Pancreas (tissue), 10 donors: ENCODE measurements at regions not wholly inside any gene's neighbourhood (a gene's known extent, or its start where the extent isn't known, plus 50 kb on each side); places are given as distances from the start of the nearest gene placed in this dataset.

Source experiments
- ATAC-seq, 4 donors: fragments of 200-7000 bp; cut with Tn5 transposase; one replicate each; pipeline versions ENCODE4 v1.8.0 to v1.9.1; 2020; ENCODE audit warnings: mild to moderate bottlenecking in 4 of 4, moderate library complexity in 4 of 4
- DNase-seq, 6 donors: peaks; one replicate each; pipeline ENCODE4 v3.0.0-alpha.2; 2020
- FAIRE-seq: peaks from 2 replicates; lab custom pipeline; 2012; peaks lifted over from hg19 to GRCh38; lab: Jason Lieb, UNC
- H3K27ac ChIP-seq, 4 donors: fragments of 200-600 bp; sonication (generic); 1 replicate in 3 of 4; 2 replicates in 1 of 4; pipeline versions ENCODE4 v1.5.0 to v1.8.0; 2020
- H3K27me3 ChIP-seq, 4 donors: fragments of 200-600 bp; one replicate each; pipeline ENCODE4 v1.8.0; 2021
- H3K36me3 ChIP-seq, 3 donors: fragments of 200-600 bp; sonication (generic) in 1 of 3; one replicate each; pipeline versions ENCODE4 v1.5.0 to v1.8.0; 2020 to 2021
- H3K4me1 ChIP-seq, 3 donors: fragments of 200-600 bp; one replicate each; pipeline ENCODE4 v1.8.0; 2021
- H3K4me3 ChIP-seq, 4 donors: fragments of 200-600 bp; sonication (generic) in 2 of 4; one replicate each; pipeline versions ENCODE4 v1.5.0 to v1.8.0; 2020 to 2021
- H3K9me3 ChIP-seq, 4 donors: fragments of 200-600 bp; one replicate each; pipeline ENCODE4 v1.8.0; 2021
- CTCF ChIP-seq, 4 donors: fragments of 200-600 bp; sonication (generic) in 3 of 4; IDR thresholded peaks; one replicate each; pipeline versions ENCODE4 v1.5.0 to v1.8.0; 2021; ENCODE audit warnings: antibody characterized with exemption in 4 of 4
- WGBS, 2 donors: extraction: QIAGEN DNeasy Blood & Tissue Kit; methylation state at CpG; one replicate each; pipeline ENCODE4 v1.1.7; 2013; 5-methylcytosine and 5-hydroxymethylcytosine counted together
- intact Hi-C, 3 donors: fragments of 100-400 bp; cut with DNase I; formaldehyde crosslinking; loops; one replicate each; pipeline versions ENCODE4 v1.11.1 to v1.14.2; 2022
- donor health status: healthy with polysubstance abuse.
- donor health status: DM: no; HTN: no; CAD: no; lungs with moderate emphysema.
- donor health status: DM: no; HTN: no; CAD: no.
- donor health status: control.
- donor health status: control.
- donor health status: Bipolar disorder and iron deficiency.
- donor health status: DM: yes; HTN: yes; CAD: no.
- donor health status: DM: no; HTN: no; CAD: no.
- donor health status: DM: no; HTN: no; CAD: no.
- donor health status: DM: yes; HTN: yes; CAD: no.

- WGBS, 2 donors = 71 to 73% methylated on average over 5 of the region's 5 CpGs
Observed at GRCh38 chr3:95246413-95246812, 1183.6 kb downstream of the NSUN3 start.

GRCh38 chr3:95254061-95254460, 1191.2 kb downstream of the NSUN3 start:
- no peaks in the 10 kb centered on the region for H3K36me3 ChIP-seq
- intact Hi-C loops = no loop called here
- H3K9me3 ChIP-seq = no peaks in the 10 kb centered on the region
- DNase-seq = no peak
- no peak overlapping the region for H3K4me3 ChIP-seq
- TF ChIP-seq CTCF (IDR thresholded peaks at IDR 0.05) = no peak
- H3K27ac ChIP-seq = no peak overlapping the region
- no peaks in the 10 kb centered on the region for H3K27me3 ChIP-seq
- ATAC-seq = no peak
- peak; percentile 20 for FAIRE-seq
- H3K4me1 ChIP-seq = no peaks in the 10 kb centered on the region

More at GRCh38 chr3:95246413-95246812, 1183.6 kb downstream of the NSUN3 start:
- ATAC-seq (no peak), FAIRE-seq (no peak), DNase-seq (no peak)
- H3K4me1 ChIP-seq = no peaks in the 10 kb centered on the region
- intact Hi-C loops = no loop called here
- no peaks in the 10 kb centered on the region for H3K9me3 ChIP-seq
- no peaks in the 10 kb centered on the region for H3K36me3 ChIP-seq
- no peaks in the 10 kb centered on the region for H3K27me3 ChIP-seq
- TF ChIP-seq CTCF (IDR thresholded peaks at IDR 0.05) = no peak
- no peak overlapping the region for H3K4me3 ChIP-seq
- no peak overlapping the region for H3K27ac ChIP-seq

- no peak for FAIRE-seq
- no peaks in the 10 kb centered on the region for H3K36me3 ChIP-seq
- no peaks in the 10 kb centered on the region for H3K9me3 ChIP-seq
- WGBS, 2 donors = 84 to 88% methylated on average over 6 of the region's 6 CpGs
- no peak overlapping the region for H3K27ac ChIP-seq
- no peaks in the 10 kb centered on the region for H3K27me3 ChIP-seq
- ATAC-seq = no peak
- no peak overlapping the region for H3K4me3 ChIP-seq
- DNase-seq = no peak
- H3K4me1 ChIP-seq = no peaks in the 10 kb centered on the region
- intact Hi-C loops = no loop called here
- TF ChIP-seq CTCF (IDR thresholded peaks at IDR 0.05) = no peak
Observed at GRCh38 chr3:95254758-95255157, 1191.9 kb downstream of the NSUN3 start.

GRCh38 chr3:95265129-95265528, 1202.3 kb downstream of the NSUN3 start:
- H3K27me3 ChIP-seq = no peaks in the 10 kb centered on the region
- FAIRE-seq (no peak), ATAC-seq (no peak), DNase-seq (no peak)
- no peak overlapping the region for H3K27ac ChIP-seq
- H3K36me3 ChIP-seq = no peaks in the 10 kb centered on the region
- WGBS, 2 donors = 50 to 63% methylated on average over 3 of the region's 3 CpGs
- H3K9me3 ChIP-seq = no peaks in the 10 kb centered on the region
- intact Hi-C loops = no loop called here
- H3K4me1 ChIP-seq = no peaks in the 10 kb centered on the region
- no peak overlapping the region for H3K4me3 ChIP-seq
- no peak for TF ChIP-seq CTCF (IDR thresholded peaks at IDR 0.05)

GRCh38 chr3:95271395-95271794, 1208.5 kb downstream of the NSUN3 start:
- no peak for FAIRE-seq
- H3K9me3 ChIP-seq = no peaks in the 10 kb centered on the region
- intact Hi-C loops = no loop called here

More at GRCh38 chr3:95271395-95271794, 1208.5 kb downstream of the NSUN3 start:
- DNase-seq (no peak), ATAC-seq (no peak)
- Histone ChIP-seq H3K36me3 (no peaks in the 10 kb centered on the region), H3K4me1 (no peaks in the 10 kb centered on the region), H3K27me3 (no peaks in the 10 kb centered on the region), H3K4me3 (no peak overlapping the region), H3K27ac (no peak overlapping the region)
- no peak for TF ChIP-seq CTCF (IDR thresholded peaks at IDR 0.05)
- WGBS, 2 donors = 37% methylated on average over 1 of the region's 1 CpG
